Fibroblast of skin of right quadriceps (primary cell): ENCODE measurements at regions not wholly inside any gene's neighbourhood (a gene's known extent, or its start where the extent isn't known, plus 50 kb on each side); places are given as distances from the start of the nearest gene placed in this dataset.
A peak's percentile ranks its signal among the peaks of the same experiment; 100 is the strongest.

Source experiments
- DNase-seq: peaks from one replicate; pipeline ENCODE4 v3.0.0-alpha.2; 2013

- no peak for DNase-seq
Measured at GRCh38 chr4:128384765-128385598, 97.4 kb upstream of the PGRMC2 start.

- DNase-seq: peak; percentile 95
Measured at GRCh38 chr4:128384091-128384520, 96.5 kb upstream of the PGRMC2 start.

- DNase-seq: peak; percentile 31
Measured at GRCh38 chr4:128381748-128382559, 94.3 kb upstream of the PGRMC2 start.

GRCh38 chr4:128380306-128380705, 92.7 kb upstream of the PGRMC2 start:
- DNase-seq: no peak

GRCh38 chr4:128379860-128380259, 92.2 kb upstream of the PGRMC2 start:
- DNase-seq: peak; percentile 30

GRCh38 chr4:128378668-128379067, 91.1 kb upstream of the PGRMC2 start:
- DNase-seq: no peak

GRCh38 chr4:128376958-128377357, 89.3 kb upstream of the PGRMC2 start:
- no peak for DNase-seq

GRCh38 chr4:128376303-128376702, 88.7 kb upstream of the PGRMC2 start:
- no peak for DNase-seq

- peak; percentile 35 for DNase-seq
Measured at GRCh38 chr4:128373628-128374027, 86.0 kb upstream of the PGRMC2 start.

GRCh38 chr4:128371876-128372275, 84.3 kb upstream of the PGRMC2 start:
- no peak for DNase-seq

GRCh38 chr4:128371001-128371777, 83.6 kb upstream of the PGRMC2 start:
- DNase-seq: peak; percentile 89

- no peak for DNase-seq
Measured at GRCh38 chr4:128366212-128366611, 78.6 kb upstream of the PGRMC2 start.

GRCh38 chr4:128364565-128364964, 77.0 kb upstream of the PGRMC2 start:
- DNase-seq: no peak

- no peak for DNase-seq
Measured at GRCh38 chr4:128363966-128364365, 76.4 kb upstream of the PGRMC2 start.

- no peak for DNase-seq
Measured at GRCh38 chr4:128362760-128363159, 75.1 kb upstream of the PGRMC2 start.

GRCh38 chr4:128359422-128359821, 71.8 kb upstream of the PGRMC2 start:
- no peak for DNase-seq

GRCh38 chr4:128358913-128359279, 71.3 kb upstream of the PGRMC2 start:
- no peak for DNase-seq

GRCh38 chr4:128358231-128358912, 70.8 kb upstream of the PGRMC2 start:
- DNase-seq: peak; percentile 92

- no peak for DNase-seq
Measured at GRCh38 chr4:128357286-128357685, 69.7 kb upstream of the PGRMC2 start.

GRCh38 chr4:128355305-128355704, 67.7 kb upstream of the PGRMC2 start:
- peak; percentile 41 for DNase-seq

GRCh38 chr4:128354205-128354821, 66.7 kb upstream of the PGRMC2 start:
- DNase-seq: peak; percentile 97

- peak; percentile 66 for DNase-seq
Measured at GRCh38 chr4:128353791-128354190, 66.2 kb upstream of the PGRMC2 start.
